ENCODE measurements at regions not wholly inside any gene's neighbourhood (a gene's known extent, or its start where the extent isn't known, plus 50 kb on each side); places are given as distances from the start of the nearest gene placed in this dataset.

DNA sequence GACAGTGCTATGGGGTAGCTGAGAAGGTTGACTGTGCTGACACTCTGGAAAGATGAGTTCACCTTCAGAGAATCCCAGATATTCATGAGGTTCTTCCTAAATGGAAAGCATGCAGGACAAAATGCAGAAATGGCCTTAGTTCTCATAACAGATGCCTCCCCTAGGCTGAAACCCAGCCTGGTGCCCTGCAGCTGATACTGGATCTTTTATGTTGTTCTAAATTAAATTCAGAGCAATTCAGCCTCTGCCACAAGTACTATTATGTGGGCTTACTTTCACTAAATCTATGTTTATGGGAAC lies 172.0 kb upstream of the SERPINE2 start:
- intact Hi-C loops (cut with DNase I), result no loop called here
- Histone ChIP-seq H3K9me3 (ENCODE audit: control insufficient read depth, low read length) (no peaks in the 10 kb centered on the region), H3K4me3 (ENCODE audit: low read length) (no peak overlapping the region), H3K4me1 (ENCODE audit: control insufficient read depth, insufficient read depth, low read length) (no peaks in the 10 kb centered on the region), H3K27ac (ENCODE audit: low read length) (no peak overlapping the region), H3K27me3 (ENCODE audit: control insufficient read depth, insufficient read depth) (no peaks in the 10 kb centered on the region)
- no peak for ATAC-seq
- DNase-seq, result no peak

GRCh38 chr2:224210286-224211180 lies 171.4 kb upstream of the SERPINE2 start:
- intact Hi-C loops (cut with DNase I), result no loop called here
- Histone ChIP-seq H3K4me1 (ENCODE audit: control insufficient read depth, insufficient read depth, low read length) (no peaks in the 10 kb centered on the region), H3K27me3 (ENCODE audit: control insufficient read depth, insufficient read depth) (no peaks in the 10 kb centered on the region), H3K9me3 (ENCODE audit: control insufficient read depth, low read length) (no peaks in the 10 kb centered on the region), H3K27ac (ENCODE audit: low read length) (no peak overlapping the region), H3K4me3 (ENCODE audit: low read length) (no peak overlapping the region)
- ATAC-seq (no peak), DNase-seq (no peak)
- WGBS, result 73% methylated on average over 6 of the region's 6 CpGs

DNA sequence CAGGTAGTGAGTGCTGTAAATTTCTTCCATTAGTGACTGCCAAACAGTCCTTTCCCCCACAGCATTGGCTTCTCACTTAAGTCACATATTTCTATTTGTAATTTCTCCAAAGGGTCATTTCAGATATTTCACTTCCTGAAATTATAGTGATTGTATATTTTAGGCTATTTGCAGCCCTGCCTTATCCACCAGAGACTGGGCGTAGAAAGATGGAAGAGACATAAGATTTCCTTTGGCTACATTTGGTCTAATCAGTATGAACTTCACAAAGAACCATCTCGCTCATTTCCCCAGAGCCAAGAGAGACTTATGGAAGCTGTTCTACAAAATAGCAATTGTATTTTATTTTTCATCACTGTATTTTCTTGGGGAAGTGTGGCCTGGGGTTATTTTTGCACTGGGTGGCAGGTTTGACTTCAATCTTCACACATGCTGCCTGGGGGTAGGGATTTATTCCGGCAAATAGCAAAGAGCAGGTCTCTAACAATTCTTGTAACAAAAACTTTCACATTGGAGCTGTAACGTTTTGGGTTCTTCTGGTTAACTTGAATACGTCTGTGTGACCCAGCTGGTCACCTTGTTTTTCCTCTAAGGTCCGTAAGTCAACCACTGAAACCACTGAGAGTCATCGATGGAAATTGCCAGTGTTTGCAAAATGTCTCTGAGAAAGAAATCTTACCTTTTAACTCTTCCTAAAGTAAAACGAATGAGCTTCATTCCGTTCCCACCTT lies 170.6 kb upstream of the SERPINE2 start:
- ATAC-seq, result no peak
- no peaks in the 10 kb centered on the region for H3K9me3 ChIP-seq (ENCODE audit: control insufficient read depth, low read length)
- no peak overlapping the region for H3K4me3 ChIP-seq (ENCODE audit: low read length)
- 62% methylated on average over 9 of the region's 9 CpGs for WGBS
- no peaks in the 10 kb centered on the region for H3K4me1 ChIP-seq (ENCODE audit: control insufficient read depth, insufficient read depth, low read length)
- intact Hi-C loops (cut with DNase I), result no loop called here
- no peak overlapping the region for H3K27ac ChIP-seq (ENCODE audit: low read length)
- no peak for DNase-seq
- H3K27me3 ChIP-seq (ENCODE audit: control insufficient read depth, insufficient read depth), result no peaks in the 10 kb centered on the region

DNA sequence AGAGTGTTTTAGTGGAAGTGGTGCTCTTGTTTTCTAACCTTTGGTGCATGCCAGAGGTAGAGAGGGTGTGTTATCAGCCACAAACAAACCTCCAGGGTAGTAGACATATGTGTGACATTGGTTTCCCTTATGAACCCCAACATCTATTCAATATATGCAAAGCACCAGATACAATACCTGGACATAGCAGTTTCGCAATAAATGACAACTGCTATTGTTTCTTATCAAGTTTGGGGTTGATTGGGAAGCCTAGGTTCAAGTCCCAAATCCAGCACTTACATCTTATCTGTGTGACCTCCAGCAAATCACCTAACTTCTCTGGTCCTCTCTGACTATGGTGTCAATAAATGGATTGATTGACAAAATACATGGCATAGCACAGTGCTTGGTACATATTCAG lies 169.4 kb upstream of the SERPINE2 start:
- Histone ChIP-seq H3K27me3 (ENCODE audit: control insufficient read depth, insufficient read depth) (no peaks in the 10 kb centered on the region), H3K4me1 (ENCODE audit: control insufficient read depth, insufficient read depth, low read length) (no peaks in the 10 kb centered on the region), H3K9me3 (ENCODE audit: control insufficient read depth, low read length) (no peaks in the 10 kb centered on the region), H3K4me3 (ENCODE audit: low read length) (no peak overlapping the region), H3K27ac (ENCODE audit: low read length) (no peak overlapping the region)
- DNase-seq (no peak), ATAC-seq (no peak)
- 85% methylated on average over 1 of the region's 1 CpG for WGBS
- intact Hi-C loops (cut with DNase I), result no loop called here

GRCh38 chr2:224208007-224208406 lies 168.9 kb upstream of the SERPINE2 start:
- no peak overlapping the region for H3K27ac ChIP-seq (ENCODE audit: low read length)
- no peaks in the 10 kb centered on the region for H3K27me3 ChIP-seq (ENCODE audit: control insufficient read depth, insufficient read depth)
- H3K4me3 ChIP-seq (ENCODE audit: low read length), result no peak overlapping the region
- ATAC-seq (no peak), DNase-seq (no peak)
- intact Hi-C loops (cut with DNase I), result no loop called here
- no peaks in the 10 kb centered on the region for H3K9me3 ChIP-seq (ENCODE audit: control insufficient read depth, low read length)
- 32% methylated on average over 3 of the region's 3 CpGs for WGBS
- H3K4me1 ChIP-seq (ENCODE audit: control insufficient read depth, insufficient read depth, low read length), result no peaks in the 10 kb centered on the region

DNA sequence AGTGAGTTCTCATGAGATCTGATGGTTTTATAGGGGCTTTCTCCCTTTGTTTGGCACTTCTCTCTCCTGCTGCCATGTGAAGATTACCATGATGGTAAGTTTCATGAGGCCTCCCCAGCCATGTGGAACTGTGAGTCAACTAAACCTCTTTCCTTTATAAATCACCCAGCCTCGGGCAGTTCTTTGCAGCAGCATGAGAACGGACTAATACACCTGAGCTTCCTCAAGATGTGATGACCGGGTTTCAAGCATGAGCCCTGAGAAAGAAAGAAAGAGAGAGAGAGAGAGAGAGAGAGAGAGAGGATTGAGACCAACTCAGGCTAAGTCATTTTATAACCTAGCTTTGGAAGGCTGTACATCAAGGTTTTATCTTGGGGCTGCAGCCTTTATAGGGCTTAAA lies 167.7 kb upstream of the SERPINE2 start:
- ATAC-seq, result no peak

DNA sequence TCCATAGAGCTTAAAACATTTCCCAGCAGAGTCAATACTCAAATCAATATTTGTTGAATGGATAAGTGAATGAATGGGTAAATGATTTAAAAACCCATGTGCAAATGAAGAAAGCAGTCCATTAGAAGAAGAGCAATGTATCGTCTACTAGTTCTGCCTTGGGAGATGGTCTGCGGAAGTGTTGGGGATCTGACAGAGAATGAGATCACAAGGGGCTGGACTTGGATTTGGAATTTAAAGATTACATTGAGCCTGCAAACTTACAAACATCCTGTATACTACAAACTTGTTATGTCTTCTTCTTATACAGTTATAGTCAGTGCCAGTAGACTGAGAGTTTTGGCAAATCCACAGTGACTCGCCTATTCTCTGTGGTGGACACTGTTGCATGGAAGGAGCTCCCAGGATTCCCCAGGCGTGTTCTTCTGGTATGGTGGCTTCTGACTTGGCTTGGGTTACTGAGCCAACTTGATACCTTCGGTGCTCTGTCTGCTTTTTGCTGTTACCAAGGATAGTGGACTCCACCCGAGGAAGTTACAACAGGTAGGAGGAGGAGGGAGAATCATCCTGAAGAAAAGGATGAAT lies 163.3 kb upstream of the SERPINE2 start:
- Histone ChIP-seq H3K4me3 (ENCODE audit: low read length) (no peak overlapping the region), H3K4me1 (ENCODE audit: control insufficient read depth, insufficient read depth, low read length) (no peaks in the 10 kb centered on the region), H3K27ac (ENCODE audit: low read length) (no peak overlapping the region), H3K9me3 (ENCODE audit: control insufficient read depth, low read length) (no peaks in the 10 kb centered on the region), H3K27me3 (ENCODE audit: control insufficient read depth, insufficient read depth) (no peaks in the 10 kb centered on the region)
- intact Hi-C loops (cut with DNase I), result no loop called here
- 80% methylated on average over 6 of the region's 6 CpGs for WGBS
- ATAC-seq (no peak), DNase-seq (no peak)

More for the DNA sequence above, 167.7 kb upstream of the SERPINE2 start:
- DNase-seq, result no peak
- Histone ChIP-seq H3K27ac (ENCODE audit: low read length) (no peak overlapping the region), H3K4me1 (ENCODE audit: control insufficient read depth, insufficient read depth, low read length) (no peaks in the 10 kb centered on the region), H3K27me3 (ENCODE audit: control insufficient read depth, insufficient read depth) (no peaks in the 10 kb centered on the region), H3K9me3 (ENCODE audit: control insufficient read depth, low read length) (no peaks in the 10 kb centered on the region), H3K4me3 (ENCODE audit: low read length) (no peak overlapping the region)
- WGBS, result 87% methylated on average over 3 of the region's 3 CpGs
- intact Hi-C loops (cut with DNase I), result no loop called here

GRCh38 chr2:224198436-224198835 lies 159.3 kb upstream of the SERPINE2 start:
- no peaks in the 10 kb centered on the region for H3K27me3 ChIP-seq (ENCODE audit: control insufficient read depth, insufficient read depth)
- DNase-seq (no peak), ATAC-seq (no peak)
- H3K27ac ChIP-seq (ENCODE audit: low read length), result no peak overlapping the region
- H3K9me3 ChIP-seq (ENCODE audit: control insufficient read depth, low read length), result no peaks in the 10 kb centered on the region
- H3K4me1 ChIP-seq (ENCODE audit: control insufficient read depth, insufficient read depth, low read length), result no peaks in the 10 kb centered on the region
- H3K4me3 ChIP-seq (ENCODE audit: low read length), result no peak overlapping the region
- WGBS, result 74% methylated on average over 5 of the region's 5 CpGs
- intact Hi-C loops (cut with DNase I), result no loop called here

DNA sequence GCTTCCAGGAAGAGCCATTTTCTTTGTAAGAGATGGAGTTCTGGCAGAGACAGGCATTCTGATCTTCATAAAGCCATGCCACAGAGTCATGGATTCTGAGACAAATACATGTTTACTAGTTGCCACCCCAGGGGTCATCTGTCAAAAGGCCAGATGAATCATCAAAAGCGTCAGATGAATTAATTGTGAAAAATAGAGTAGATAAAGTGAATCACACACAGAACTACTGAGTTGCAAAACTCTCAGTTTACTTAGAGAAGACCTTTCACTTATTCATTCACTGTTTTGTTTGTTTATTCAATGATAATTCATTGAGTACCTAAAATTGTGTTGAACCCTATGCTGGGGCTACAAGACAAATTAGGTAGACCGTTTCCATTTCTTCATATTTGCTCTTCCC lies 157.7 kb upstream of the SERPINE2 start:
- intact Hi-C loops (cut with DNase I), result no loop called here
- Histone ChIP-seq H3K4me1 (ENCODE audit: control insufficient read depth, insufficient read depth, low read length) (no peaks in the 10 kb centered on the region), H3K27me3 (ENCODE audit: control insufficient read depth, insufficient read depth) (no peaks in the 10 kb centered on the region), H3K9me3 (ENCODE audit: control insufficient read depth, low read length) (no peaks in the 10 kb centered on the region), H3K27ac (ENCODE audit: low read length) (no peak overlapping the region), H3K4me3 (ENCODE audit: low read length) (no peak overlapping the region)
- 74% methylated on average over 2 of the region's 2 CpGs for WGBS
- ATAC-seq (no peak), DNase-seq (no peak)

GRCh38 chr2:224195925-224196571 lies 157.0 kb upstream of the SERPINE2 start:
- DNase-seq (peak; percentile 29 to 69 (median 60)), ATAC-seq (peak; percentile 85 to 89)
- WGBS, result 36% methylated on average over 2 of the region's 2 CpGs
- H3K27ac ChIP-seq (ENCODE audit: low read length), result no peak overlapping the region
- H3K4me3 ChIP-seq (ENCODE audit: low read length), result no peak overlapping the region
- H3K27me3 ChIP-seq (ENCODE audit: control insufficient read depth, insufficient read depth), result no peaks in the 10 kb centered on the region
- no peaks in the 10 kb centered on the region for H3K4me1 ChIP-seq (ENCODE audit: control insufficient read depth, insufficient read depth, low read length)
- no peaks in the 10 kb centered on the region for H3K9me3 ChIP-seq (ENCODE audit: control insufficient read depth, low read length)
- intact Hi-C loops (cut with DNase I), result no loop called here

DNA sequence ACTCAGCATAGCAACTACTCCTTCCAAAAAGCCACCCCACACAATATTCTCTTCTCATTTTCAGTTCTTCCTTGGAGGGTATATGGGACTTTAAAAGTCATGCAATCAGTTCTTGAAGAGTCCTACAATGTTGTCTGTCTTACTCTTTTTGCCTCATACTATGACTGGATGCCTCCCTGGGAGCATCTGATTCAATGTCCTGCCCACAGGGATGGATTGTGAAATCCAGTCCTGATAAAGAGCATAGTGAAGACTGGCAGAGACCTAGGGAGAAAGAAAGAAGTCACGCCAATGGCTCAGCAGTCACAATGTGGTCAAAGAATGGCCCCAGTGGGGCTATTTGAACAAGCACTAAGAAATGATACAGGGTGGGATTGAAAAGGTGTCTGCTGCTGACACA lies 155.1 kb upstream of the SERPINE2 start:
- H3K27ac ChIP-seq (ENCODE audit: low read length), result no peak overlapping the region
- 94% methylated on average over 1 of the region's 1 CpG for WGBS
- no peak for ATAC-seq
- DNase-seq, result no peak
- no peaks in the 10 kb centered on the region for H3K9me3 ChIP-seq (ENCODE audit: control insufficient read depth, low read length)
- H3K27me3 ChIP-seq (ENCODE audit: control insufficient read depth, insufficient read depth), result no peaks in the 10 kb centered on the region
- H3K4me3 ChIP-seq (ENCODE audit: low read length), result no peak overlapping the region
- intact Hi-C loops (cut with DNase I), result no loop called here
- H3K4me1 ChIP-seq (ENCODE audit: control insufficient read depth, insufficient read depth, low read length), result no peaks in the 10 kb centered on the region
